Activated CD4-positive, alpha-beta T cell treated with anti-CD3 and anti-CD28 coated beads, Interleukin-2, amount 50 U/mL, for 16 hours (primary cell): ENCODE measurements at regions not wholly inside any gene's neighbourhood (a gene's known extent, or its start where the extent isn't known, plus 50 kb on each side); places are given as distances from the start of the nearest gene placed in this dataset.

Experiments used
- DNase-seq: peaks from one replicate; pipeline ENCODE4 v3.0.0-alpha.2; 2020

DNA sequence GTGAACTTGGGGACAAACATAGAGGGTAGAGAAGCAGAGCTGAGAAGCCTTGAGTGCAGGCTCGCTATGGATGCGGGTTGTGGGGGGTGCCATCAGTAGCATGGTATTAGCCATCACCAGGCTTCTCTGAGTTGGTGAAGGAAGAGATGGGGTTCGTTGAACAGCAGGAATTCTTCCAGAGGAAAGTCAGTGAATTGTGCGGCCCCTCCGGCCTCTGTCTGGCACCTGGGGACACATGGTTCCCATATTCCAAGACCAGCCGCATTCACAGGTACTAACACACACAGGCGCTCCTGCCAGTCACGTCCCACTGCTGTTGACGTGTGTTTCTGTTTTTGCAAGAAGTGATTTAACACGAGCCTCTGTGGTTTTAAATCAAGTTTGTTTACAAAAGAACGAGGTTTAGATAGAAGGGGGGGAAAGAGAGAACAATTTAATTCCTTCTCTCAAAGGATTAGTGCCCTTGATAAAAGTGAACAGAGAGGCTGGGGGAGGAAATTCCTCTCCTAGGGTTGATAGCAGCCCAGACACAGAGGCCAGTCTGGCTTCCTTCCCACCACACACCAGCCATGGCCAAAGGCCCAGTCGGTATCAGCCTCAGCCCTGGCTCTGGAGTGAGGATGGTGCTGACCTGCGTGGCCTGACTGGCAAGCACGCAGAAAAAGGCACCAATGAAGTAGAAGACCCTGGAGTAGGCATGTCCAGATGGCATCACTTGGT, 252.6 kb upstream of the IGFBP3 start:
- no peak for DNase-seq

GRCh38 chr7:46170792-46171191, 249.7 kb upstream of the IGFBP3 start:
- DNase-seq, result no peak

- no peak for DNase-seq
These were observed 248.9 kb upstream of the IGFBP3 start for GRCh38 chr7:46170021-46170420.

GRCh38 chr7:46169384-46169755, 248.3 kb upstream of the IGFBP3 start:
- no peak for DNase-seq

DNA sequence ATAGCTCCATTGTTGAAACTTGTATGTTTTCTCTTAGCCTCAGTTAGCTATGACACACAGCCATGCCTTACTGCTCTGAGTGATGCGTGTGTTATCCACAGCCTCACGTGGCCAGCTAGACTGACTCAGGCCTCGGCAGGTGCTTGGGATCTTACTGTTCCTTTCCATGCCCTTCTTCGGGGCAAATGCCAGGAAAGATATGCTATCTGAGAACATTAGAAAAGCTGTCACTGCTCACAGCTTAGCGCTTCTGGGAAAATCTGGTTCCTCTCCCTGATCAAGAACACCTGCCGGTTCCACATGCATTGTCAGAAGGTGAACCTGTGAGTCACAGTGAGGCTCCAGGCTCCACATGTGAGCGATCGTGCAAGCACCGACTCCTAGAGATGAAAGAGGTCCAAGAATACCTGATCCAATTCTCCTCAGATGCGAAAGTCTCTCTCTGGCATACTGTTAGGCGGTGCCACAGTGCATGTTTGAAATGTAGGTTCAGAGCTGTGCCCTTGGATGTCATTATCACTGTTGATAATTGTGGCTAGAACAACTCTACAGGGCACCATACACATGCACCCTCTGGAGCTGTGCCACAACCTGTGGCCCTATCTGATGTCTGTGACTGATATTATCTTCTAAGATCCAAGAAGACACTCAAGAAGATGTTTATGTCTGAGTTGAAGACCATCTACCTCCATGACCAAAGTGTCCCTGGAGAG, 247.8 kb upstream of the IGFBP3 start:
- DNase-seq, result no peak

GRCh38 chr7:46168231-46168630, 247.2 kb upstream of the IGFBP3 start:
- no peak for DNase-seq

GRCh38 chr7:46165276-46165675, 244.2 kb upstream of the IGFBP3 start:
- no peak for DNase-seq

DNA sequence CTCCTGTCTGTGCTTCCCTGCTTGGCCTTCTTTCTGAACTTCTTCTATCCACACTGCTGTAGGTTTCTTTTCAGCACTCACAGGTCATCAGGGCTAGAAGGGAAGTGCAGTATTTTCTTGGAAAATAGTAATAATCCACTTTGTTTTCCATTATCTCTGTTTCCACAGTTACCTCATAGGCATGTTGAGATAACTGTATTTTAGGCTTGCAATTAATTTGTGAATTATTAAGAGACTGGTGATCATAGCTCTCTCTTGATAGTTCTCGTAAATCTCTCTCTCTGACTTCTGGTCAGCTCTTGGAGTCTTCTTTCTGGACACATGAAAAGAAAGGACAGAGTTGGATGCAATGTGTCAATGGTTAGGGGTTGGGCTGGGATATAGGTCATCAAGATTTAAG, 243.6 kb upstream of the IGFBP3 start:
- no peak for DNase-seq

GRCh38 chr7:46163246-46163645, 242.2 kb upstream of the IGFBP3 start:
- DNase-seq, result no peak

DNA sequence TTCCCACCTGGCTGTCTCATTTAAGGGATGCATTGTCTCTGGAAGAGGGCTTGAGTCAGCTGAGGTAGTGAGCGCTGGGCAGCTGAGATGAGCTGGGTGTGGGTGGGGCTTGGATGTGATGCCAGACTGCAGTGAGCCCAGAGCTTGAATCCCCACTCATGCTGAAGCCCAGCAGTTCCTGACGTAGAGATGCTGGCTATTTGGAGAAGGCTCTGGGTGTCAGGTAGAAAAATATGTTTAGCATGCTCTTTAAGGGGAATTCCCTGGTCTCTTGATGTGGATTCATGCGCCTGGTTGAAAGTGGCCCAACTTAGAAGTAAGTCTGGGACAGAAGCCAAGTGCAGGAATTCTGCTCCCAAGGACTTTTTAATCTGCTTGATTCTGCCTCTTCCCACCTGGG, 241.5 kb upstream of the IGFBP3 start:
- no peak for DNase-seq

DNA sequence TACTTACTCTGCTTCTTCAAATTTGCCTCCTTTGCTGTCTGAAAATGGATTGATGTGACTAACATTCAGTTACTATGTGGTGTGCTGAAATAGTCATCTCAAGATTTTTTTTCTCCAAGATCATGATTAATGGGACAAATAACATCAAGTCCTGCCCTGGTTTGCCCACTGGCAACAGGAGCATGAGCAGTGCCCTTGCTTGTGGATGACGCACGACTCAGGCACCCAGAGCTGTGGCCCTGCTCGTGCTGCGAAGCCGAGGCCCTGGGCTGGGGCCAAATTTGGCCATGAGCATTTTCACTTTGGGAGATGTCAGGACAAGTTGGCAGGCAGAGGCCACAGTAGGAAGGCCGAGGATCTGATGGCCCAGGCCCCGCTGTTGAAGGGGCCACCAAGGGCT, 239.8 kb upstream of the IGFBP3 start:
- DNase-seq, result no peak

GRCh38 chr7:46157931-46158330, 236.9 kb upstream of the IGFBP3 start:
- no peak for DNase-seq

GRCh38 chr7:46157404-46157803, 236.3 kb upstream of the IGFBP3 start:
- no peak for DNase-seq

DNA sequence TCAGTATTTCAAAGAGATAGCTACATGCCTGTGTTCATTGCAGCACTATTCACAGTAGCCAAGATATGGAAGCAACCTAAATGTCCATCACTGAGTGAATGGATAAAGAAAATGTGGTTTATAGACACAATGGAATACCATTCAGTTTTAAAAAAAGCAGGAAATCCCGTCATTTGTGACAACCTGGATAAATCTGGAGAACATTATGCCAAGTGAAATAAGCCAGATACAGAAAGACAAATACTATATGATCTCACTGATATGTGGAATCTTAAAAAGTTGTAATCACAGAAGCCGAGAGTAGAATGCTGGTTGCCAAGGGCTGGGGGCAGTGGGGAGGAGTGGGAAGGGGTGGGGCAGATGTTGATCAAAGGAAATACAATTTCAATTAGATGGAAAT, 235.8 kb upstream of the IGFBP3 start:
- DNase-seq, result no peak

DNA sequence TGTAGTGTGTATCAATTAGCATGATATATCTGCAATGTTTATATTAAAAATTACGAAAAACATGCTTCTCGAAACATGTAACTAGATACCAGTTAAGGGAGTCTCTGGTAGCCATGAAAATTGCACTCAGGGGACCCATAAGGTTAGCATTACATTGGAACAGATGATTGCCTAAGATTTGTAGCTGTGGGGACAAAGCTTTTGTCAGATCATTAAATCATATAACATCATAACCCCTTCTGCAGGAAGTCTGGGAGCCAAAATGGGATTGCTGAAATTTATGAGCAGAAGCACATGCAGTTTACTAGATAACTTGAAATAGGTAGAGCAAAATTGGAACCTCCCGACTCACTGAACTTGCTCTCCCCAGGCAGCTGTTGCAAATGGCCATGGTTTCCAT, 235.0 kb upstream of the IGFBP3 start:
- DNase-seq, result no peak

GRCh38 chr7:46155367-46155766, 234.3 kb upstream of the IGFBP3 start:
- DNase-seq, result no peak

DNA sequence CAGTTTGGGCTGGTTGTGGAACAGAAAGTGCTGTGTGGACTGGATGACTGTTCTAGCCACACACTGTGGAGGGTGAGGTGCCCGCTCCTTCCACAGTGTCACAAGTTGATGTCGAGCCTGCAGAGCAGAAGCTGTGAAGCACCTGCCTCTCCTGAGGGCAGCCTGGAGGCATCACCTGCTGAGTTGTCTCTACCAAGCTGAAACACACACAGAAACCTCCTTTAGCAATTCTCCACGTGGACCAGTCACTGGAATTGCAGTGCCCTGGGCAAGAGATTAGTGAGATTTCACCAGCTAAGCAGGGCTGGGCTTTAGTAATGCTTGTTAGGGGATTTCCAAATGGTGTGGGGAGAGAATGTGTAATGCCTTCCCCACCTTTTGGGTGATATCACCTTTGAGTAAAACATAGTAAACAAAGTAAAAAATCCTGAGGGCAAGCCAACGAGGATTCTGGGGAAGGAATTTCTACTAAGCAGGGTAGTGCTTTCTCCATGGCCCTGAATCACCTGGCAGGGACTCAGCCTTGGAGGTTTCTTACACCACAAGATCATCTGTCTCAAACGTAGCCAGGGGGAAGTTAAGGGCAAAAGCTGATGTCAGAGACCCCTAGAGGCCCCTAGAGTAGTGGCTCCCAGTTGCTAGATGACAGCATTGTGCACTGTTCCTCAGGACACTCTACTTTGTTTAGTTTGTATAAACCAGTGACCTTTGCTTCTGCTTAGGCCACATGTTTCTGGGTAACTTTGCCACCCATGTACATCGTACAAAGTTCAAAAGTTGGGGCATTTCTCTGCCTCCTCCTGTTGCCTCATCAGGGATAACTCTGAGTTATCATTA, 233.1 kb upstream of the IGFBP3 start:
- DNase-seq, result peak; percentile 3

- DNase-seq, result no peak
These were observed 232.5 kb upstream of the IGFBP3 start for GRCh38 chr7:46153583-46153950.

DNA sequence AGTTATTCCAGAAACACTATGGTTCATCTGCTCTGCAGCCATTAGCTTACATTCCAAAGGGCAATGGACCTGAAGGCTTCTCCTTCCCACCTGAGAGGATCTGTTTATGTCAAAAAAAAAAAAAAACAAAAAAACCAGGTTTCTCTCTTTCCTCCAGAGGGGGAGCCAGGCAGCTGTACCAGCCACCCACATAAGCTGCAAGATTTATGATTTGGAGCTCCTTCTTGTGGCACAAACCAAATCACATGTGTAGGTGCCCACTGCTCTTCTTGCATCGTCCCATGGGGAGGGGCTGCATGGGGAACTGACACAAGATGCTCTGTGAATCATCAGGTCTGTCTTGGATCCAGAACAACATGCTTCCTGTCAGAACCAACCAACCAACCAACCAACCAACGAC, 231.6 kb upstream of the IGFBP3 start:
- no peak for DNase-seq

GRCh38 chr7:46150721-46151120, 229.6 kb upstream of the IGFBP3 start:
- DNase-seq, result no peak

DNA sequence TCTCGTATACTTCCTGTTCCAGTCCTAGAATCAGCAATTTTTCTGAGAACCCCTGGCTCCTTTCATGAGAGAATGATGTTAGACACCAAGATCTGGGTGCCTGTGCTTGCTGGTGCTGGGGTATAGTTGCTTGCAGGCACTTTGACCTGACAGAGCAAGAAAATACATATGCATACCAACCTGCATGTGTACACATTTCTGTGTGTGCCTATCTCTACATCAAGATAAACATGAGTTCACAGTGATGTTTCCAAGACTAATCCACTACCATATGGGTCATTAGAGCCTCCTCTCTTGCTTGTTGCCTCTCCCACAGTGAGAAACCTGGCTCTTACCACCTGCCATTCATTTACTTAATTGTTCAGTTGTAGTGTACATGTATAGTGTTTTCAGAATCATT, 229.1 kb upstream of the IGFBP3 start:
- DNase-seq, result no peak

GRCh38 chr7:46147871-46148270, 226.8 kb upstream of the IGFBP3 start:
- no peak for DNase-seq

DNA sequence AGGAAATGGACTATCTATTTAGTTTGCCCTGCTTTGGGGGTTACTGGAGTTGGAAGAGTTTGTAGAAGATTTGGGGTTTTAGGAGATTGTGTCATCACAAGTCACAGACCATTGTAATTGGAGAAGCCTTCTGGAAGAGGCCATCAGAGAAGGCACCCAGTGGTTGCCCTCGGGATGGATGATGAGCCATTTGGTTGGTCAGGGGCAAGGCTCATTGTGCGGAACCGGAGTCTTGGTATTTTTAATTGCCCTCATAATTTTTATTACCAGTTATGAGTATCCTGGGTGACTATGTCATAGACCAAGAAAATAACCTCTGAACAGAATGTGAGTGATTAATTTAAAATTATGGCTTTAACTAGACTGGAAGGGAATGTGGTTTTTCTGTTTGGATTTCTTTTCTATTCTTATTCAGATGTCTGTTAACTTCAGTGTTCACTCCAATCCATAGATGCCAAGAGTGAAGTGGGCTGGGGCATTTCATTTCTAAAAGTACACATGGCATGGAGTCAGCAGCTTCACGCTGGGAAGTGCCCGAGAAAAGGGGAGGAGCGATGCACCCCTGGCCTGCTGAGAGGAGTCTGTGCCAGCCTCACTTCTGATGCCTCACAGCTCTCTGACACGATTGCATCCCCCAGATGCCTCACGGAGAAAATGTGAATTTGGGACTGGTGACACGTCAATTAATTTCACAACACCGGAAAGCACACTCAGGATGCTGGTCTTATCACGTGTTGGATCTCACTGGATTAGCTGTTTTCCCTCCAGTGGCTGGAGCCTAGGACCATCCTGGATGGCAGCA, 225.6 kb upstream of the IGFBP3 start:
- no peak for DNase-seq
